HG02970 (cell line): ENCODE measurements at regions not wholly inside any gene's neighbourhood (a gene's known extent, or its start where the extent isn't known, plus 50 kb on each side); places are given as distances from the start of the nearest gene placed in this dataset.

Source experiments
- ATAC-seq: cut with Tn5 transposase; IDR thresholded peaks from one replicate; pipeline ENCODE4 v1.9.1; 2021; ENCODE audit warnings: mild to moderate bottlenecking, moderate library complexity, moderate number of reproducible peaks; ENCODE audit not compliant: unreplicated experiment, low FRiP score

- ATAC-seq, result no peak
Measured at GRCh38 chr13:60645676-60646075, 248.7 kb downstream of the TDRD3 start.

DNA sequence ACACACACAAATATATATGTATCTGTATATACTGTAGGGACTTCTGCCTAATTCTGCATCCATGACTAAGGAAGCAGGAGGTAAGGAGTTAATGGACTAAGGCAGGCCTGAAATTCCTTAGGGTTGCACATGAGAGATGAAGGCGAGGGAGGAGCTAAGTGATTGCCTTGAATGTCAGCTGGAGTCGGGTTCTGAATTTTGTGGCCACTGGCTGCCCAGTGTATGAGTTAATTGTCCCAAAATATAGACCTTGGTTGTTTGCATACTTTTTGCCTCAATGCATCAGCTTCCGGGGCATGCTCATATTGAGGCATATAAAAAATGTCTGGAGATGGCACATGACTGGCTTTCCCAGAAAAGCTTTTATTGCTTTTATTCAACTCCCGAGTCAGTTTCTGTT, 245.5 kb downstream of the TDRD3 start:
- ATAC-seq, result no peak

DNA sequence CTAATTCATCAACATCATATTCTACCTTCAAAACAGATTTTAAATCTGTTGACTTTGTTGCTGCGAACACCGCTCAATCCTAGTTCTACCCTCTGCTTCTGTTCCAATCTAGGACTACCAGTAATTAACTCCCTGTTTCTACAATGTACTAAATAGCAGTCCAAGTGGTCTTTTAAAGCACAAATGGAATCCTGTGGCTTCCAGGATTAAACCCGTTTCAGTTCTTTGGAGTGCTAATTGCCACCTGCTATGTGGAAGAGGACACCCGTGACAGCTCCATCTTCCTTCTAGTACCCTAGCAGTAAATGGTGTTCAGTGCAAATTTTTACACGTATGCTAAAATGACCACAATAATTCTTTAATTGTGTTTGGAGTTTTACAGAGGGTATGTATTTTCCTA, 232.1 kb downstream of the TDRD3 start:
- no peak for ATAC-seq

DNA sequence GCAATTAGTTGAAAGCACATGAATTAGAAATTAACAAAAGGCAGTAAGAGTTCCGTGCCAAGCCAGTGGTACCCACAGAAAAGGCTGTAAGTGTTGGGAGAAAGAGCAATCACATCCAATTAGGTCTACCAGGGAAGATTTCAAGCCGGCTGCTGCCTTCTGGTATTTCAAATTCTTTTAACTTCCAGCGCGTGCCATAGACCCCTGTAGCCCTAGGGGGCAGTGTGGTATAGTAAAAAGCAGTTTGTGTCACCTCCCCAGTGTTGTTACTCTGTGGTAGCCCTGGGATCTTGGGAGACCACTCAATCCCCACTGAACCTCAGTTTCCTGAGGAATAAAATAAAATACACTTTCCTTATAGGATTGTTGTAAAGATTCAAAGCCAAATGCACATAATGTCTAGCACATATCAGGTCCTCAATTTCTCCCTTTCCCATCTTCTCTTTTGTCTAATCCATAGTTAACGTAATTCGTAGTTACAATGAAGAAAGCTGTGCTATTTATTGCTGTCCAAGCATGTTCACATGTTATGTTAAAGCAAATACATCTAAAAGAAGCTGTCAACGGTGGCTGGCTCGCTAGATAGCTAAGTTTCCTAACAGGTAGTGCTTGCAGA, 230.2 kb downstream of the TDRD3 start:
- ATAC-seq, result peak; percentile 52
